CD8-positive, alpha-beta memory T cell (primary cell): ENCODE measurements at regions not wholly inside any gene's neighbourhood (a gene's known extent, or its start where the extent isn't known, plus 50 kb on each side); places are given as distances from the start of the nearest gene placed in this dataset.

ENCODE experiments used
- CTCF ChIA-PET: fragments of 350-600 bp; sonication (Branson Sonifier 250); formaldehyde crosslinking; loops from one replicate; lab custom pipeline; 2021; ENCODE audit warnings: antibody characterized with exemption; lab: Charles Lee
- POLR2A ChIA-PET: fragments of 350-600 bp; sonication (Branson Sonifier 250); formaldehyde crosslinking; loops from one replicate; lab custom pipeline; 2021; ENCODE audit warnings: antibody characterized with exemption; lab: Charles Lee
- DNase-seq, 5 donors: peaks; one replicate each; pipeline versions ENCODE4 v3.0.0 to v3.0.0-alpha.2; 2020 to 2022; ENCODE audit warnings: mixed read lengths in 1 of 5
- H3K27ac ChIP-seq: one replicate; pipeline ENCODE4 v1.7.0; 2013; ENCODE audit warnings: low read depth, mild to moderate bottlenecking, low read length, moderate library complexity
- H3K27me3 ChIP-seq: 2 replicates; pipeline ENCODE4 v1.7.0; 2013; ENCODE audit warnings: low read length, mild to moderate bottlenecking; ENCODE audit not compliant: insufficient read depth, poor library complexity, severe bottlenecking
- H3K36me3 ChIP-seq: 2 replicates; pipeline ENCODE4 v1.7.0; 2013; ENCODE audit warnings: mild to moderate bottlenecking, low read length, moderate library complexity; ENCODE audit not compliant: insufficient read depth
- H3K4me1 ChIP-seq: 2 replicates; pipeline ENCODE4 v1.7.0; 2013; ENCODE audit warnings: mild to moderate bottlenecking, low read length, moderate library complexity; ENCODE audit not compliant: insufficient read depth
- H3K4me3 ChIP-seq: 2 replicates; pipeline ENCODE4 v1.7.0; 2013; ENCODE audit warnings: mild to moderate bottlenecking, low read length
- H3K9me3 ChIP-seq: 2 replicates; pipeline ENCODE4 v1.7.0; 2013; ENCODE audit warnings: mild to moderate bottlenecking, low read length
- H3K27ac Mint-ChIP-seq, 8 donors: one replicate each; pipeline ENCODE4 v1.8.0; 2020 to 2021; ENCODE audit warnings: mixed read lengths in 8 of 8, mild to moderate bottlenecking in 6 of 8, inconsistent platforms in 3 of 8, moderate library complexity in 3 of 8
- H3K27me3 Mint-ChIP-seq, 2 donors: one replicate each; pipeline ENCODE4 v1.8.0; 2020 to 2021; ENCODE audit warnings: mixed read lengths in 2 of 2, mild to moderate bottlenecking in 1 of 2, moderate library complexity in 1 of 2
- H3K36me3 Mint-ChIP-seq, 3 donors: one replicate each; pipeline ENCODE4 v1.8.0; 2020 to 2021; ENCODE audit warnings: mixed read lengths in 3 of 3, inconsistent platforms in 1 of 3, mild to moderate bottlenecking in 1 of 3
- H3K4me1 Mint-ChIP-seq, 3 donors: one replicate each; pipeline ENCODE4 v1.8.0; 2020 to 2021; ENCODE audit warnings: mixed read lengths in 3 of 3, inconsistent platforms in 1 of 3, mild to moderate bottlenecking in 1 of 3
- H3K4me3 Mint-ChIP-seq, 7 donors: one replicate each; pipeline ENCODE4 v1.8.0; 2020 to 2021; ENCODE audit warnings: mixed read lengths in 7 of 7, mild to moderate bottlenecking in 6 of 7, moderate library complexity in 4 of 7, inconsistent platforms in 2 of 7
- H3K9me3 Mint-ChIP-seq, 5 donors: one replicate each; pipeline ENCODE4 v1.8.0; 2020 to 2022; ENCODE audit warnings: mixed read lengths in 5 of 5, mild to moderate bottlenecking in 3 of 5, moderate library complexity in 2 of 5, inconsistent platforms in 1 of 5

DNA sequence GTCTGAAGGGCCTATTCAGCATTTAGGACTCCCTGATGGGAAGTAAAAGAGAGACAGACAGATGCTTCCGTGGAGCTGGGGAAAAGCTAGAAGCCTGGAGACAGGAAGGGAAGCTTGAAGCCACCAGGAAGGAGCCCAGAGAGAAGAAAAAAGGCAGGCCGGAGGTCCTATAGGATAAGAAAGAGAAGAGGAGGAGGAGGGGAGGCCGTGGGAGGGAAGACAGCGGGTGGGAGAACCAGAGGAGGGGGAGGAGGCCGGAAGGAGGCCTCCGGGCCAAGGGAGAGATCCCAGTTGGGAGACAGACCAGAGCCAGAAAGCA lies 107.1 kb upstream of the PKDCC start:
- Histone ChIP-seq H3K4me3 (no peak overlapping the region), H3K36me3 (no peaks in the 10 kb centered on the region), H3K27ac (no peak overlapping the region), H3K9me3 (no peaks in the 10 kb centered on the region), H3K27me3 (no peaks in the 10 kb centered on the region), H3K4me1 (no peaks in the 10 kb centered on the region)
- Mint-ChIP-seq H3K27me3 (peaks cover 7 to 9% of the 10 kb centered on the region in 2 donors), H3K9me3 (no peaks in the 10 kb centered on the region), H3K4me1 (no peaks in the 10 kb centered on the region), H3K36me3 (no peaks in the 10 kb centered on the region), H3K27ac (no peak overlapping the region), H3K4me3 (no peak overlapping the region)
- POLR2A ChIA-PET: no interaction called here
- no peak for DNase-seq
- CTCF ChIA-PET: no interaction called here

DNA sequence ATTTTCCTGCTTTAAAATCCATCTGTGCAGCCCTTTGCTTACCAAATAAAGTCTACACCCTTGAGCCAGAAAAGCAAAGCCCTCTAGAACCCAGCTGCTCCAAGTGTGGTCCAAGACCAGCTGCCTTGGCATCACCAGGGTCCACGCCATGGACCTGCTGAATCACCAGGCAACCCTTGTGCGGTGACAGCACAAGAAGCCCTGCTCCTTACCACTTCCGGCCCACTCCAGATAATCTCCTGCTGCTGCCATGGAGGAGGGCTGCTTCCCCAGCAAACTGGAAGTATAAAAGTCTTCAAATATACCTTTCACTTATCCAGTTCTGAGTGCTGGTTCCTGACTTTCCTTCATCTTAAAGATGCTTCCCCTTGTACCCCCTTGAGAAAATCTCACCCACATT lies 106.0 kb upstream of the PKDCC start:
- POLR2A ChIA-PET: no interaction called here
- CTCF ChIA-PET: no interaction called here

DNA sequence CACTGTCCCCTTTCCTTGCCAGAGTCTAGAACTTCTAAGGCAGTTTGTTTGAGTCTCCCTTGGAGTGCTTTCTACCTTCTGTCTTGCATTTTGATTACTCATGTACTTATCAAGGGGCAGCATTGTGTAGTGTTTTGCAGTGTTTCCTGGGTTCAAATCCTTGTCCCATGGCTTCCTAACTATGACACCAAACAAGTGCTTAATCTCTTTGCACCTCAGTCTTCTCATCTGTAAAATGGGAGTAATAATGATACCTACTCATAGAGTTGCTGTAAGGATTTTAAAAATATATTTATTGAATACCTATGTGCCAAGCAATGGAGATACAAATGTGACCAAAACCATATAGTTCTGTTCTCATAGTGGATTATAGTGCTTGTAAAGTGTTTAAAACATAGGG lies 105.5 kb upstream of the PKDCC start:
- no peaks in the 10 kb centered on the region for H3K36me3 Mint-ChIP-seq
- ChIA-PET CTCF (no interaction called here), POLR2A (no interaction called here)
- H3K4me1 Mint-ChIP-seq: no peaks in the 10 kb centered on the region
- Histone ChIP-seq H3K27ac (no peak overlapping the region), H3K27me3 (no peaks in the 10 kb centered on the region), H3K9me3 (no peaks in the 10 kb centered on the region), H3K4me3 (no peak overlapping the region), H3K36me3 (no peaks in the 10 kb centered on the region), H3K4me1 (no peaks in the 10 kb centered on the region)
- H3K27me3 Mint-ChIP-seq: peaks cover 7 to 17% of the 10 kb centered on the region in 2 donors
- H3K9me3 Mint-ChIP-seq: no peaks in the 10 kb centered on the region
- H3K27ac Mint-ChIP-seq: no peak overlapping the region
- DNase-seq: no peak
- no peak overlapping the region for H3K4me3 Mint-ChIP-seq

More for the DNA sequence above, 106.0 kb upstream of the PKDCC start:
- no peak overlapping the region for H3K27ac ChIP-seq
- H3K9me3 Mint-ChIP-seq: no peaks in the 10 kb centered on the region
- H3K4me3 Mint-ChIP-seq: no peak overlapping the region
- H3K4me3 ChIP-seq: no peak overlapping the region
- H3K4me1 Mint-ChIP-seq: no peaks in the 10 kb centered on the region
- H3K36me3 Mint-ChIP-seq: no peaks in the 10 kb centered on the region
- no peak for DNase-seq
- H3K4me1 ChIP-seq: no peaks in the 10 kb centered on the region
- no peaks in the 10 kb centered on the region for H3K9me3 ChIP-seq
- peaks cover 7 to 15% of the 10 kb centered on the region in 2 donors for H3K27me3 Mint-ChIP-seq
- no peaks in the 10 kb centered on the region for H3K36me3 ChIP-seq
- no peak overlapping the region for H3K27ac Mint-ChIP-seq
- no peaks in the 10 kb centered on the region for H3K27me3 ChIP-seq

- Mint-ChIP-seq H3K4me3 (no peak overlapping the region), H3K4me1 (no peaks in the 10 kb centered on the region), H3K27me3 (peaks cover 8 to 25% of the 10 kb centered on the region in 2 donors), H3K27ac (no peak overlapping the region), H3K9me3 (no peaks in the 10 kb centered on the region), H3K36me3 (no peaks in the 10 kb centered on the region)
- no peaks in the 10 kb centered on the region for H3K36me3 ChIP-seq
- CTCF ChIA-PET: no interaction called here
- no peaks in the 10 kb centered on the region for H3K27me3 ChIP-seq
- H3K4me1 ChIP-seq: no peaks in the 10 kb centered on the region
- DNase-seq: no peak
- H3K9me3 ChIP-seq: no peaks in the 10 kb centered on the region
- POLR2A ChIA-PET: no interaction called here
- H3K4me3 ChIP-seq: no peak overlapping the region
- no peak overlapping the region for H3K27ac ChIP-seq
These were observed 104.7 kb upstream of the PKDCC start for GRCh38 chr2:41943159-41943558.

DNA sequence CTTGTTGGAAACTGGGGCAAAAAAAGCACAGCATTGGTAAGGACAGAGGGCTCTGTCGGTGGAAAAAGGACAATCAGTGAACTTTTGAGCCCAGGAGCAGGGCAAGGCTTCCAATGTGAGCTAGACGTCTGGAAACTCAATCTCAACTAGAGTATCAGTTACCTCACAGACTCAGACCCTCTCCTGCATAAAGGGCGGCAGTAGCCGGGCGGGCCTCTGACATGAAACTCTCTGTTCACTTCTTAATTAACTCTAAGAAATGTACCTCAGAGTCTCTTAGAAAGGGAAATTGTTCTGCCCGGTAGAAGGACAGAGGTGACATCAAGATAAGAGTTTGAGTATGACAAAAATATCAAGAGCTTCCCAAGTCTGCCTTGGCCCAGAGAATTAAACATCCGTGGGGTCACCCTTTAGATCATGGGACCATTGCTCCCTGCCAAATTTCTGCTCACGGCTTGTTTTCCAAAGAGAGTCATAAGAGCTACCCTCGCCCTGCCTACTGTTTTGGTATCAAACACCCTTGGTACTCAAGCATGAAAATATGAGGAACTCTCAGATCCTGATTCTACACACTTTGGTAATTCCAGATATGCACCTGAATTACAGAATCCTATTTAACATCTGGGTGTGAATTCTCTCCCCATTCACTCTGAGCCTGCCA lies 103.5 kb upstream of the PKDCC start:
- H3K27me3 ChIP-seq: no peaks in the 10 kb centered on the region
- no peak overlapping the region for H3K4me3 ChIP-seq
- no peaks in the 10 kb centered on the region for H3K36me3 ChIP-seq
- ChIA-PET POLR2A (no interaction called here), CTCF (no interaction called here)
- Mint-ChIP-seq H3K4me1 (no peaks in the 10 kb centered on the region), H3K27me3 (peaks cover 11 to 29% of the 10 kb centered on the region in 2 donors), H3K27ac (peak overlapping the region in 2 of 8 donors; percentile 14 to 90), H3K4me3 (no peak overlapping the region), H3K9me3 (no peaks in the 10 kb centered on the region), H3K36me3 (no peaks in the 10 kb centered on the region)
- H3K9me3 ChIP-seq: no peaks in the 10 kb centered on the region
- no peak overlapping the region for H3K27ac ChIP-seq
- DNase-seq: no peak
- no peaks in the 10 kb centered on the region for H3K4me1 ChIP-seq

DNA sequence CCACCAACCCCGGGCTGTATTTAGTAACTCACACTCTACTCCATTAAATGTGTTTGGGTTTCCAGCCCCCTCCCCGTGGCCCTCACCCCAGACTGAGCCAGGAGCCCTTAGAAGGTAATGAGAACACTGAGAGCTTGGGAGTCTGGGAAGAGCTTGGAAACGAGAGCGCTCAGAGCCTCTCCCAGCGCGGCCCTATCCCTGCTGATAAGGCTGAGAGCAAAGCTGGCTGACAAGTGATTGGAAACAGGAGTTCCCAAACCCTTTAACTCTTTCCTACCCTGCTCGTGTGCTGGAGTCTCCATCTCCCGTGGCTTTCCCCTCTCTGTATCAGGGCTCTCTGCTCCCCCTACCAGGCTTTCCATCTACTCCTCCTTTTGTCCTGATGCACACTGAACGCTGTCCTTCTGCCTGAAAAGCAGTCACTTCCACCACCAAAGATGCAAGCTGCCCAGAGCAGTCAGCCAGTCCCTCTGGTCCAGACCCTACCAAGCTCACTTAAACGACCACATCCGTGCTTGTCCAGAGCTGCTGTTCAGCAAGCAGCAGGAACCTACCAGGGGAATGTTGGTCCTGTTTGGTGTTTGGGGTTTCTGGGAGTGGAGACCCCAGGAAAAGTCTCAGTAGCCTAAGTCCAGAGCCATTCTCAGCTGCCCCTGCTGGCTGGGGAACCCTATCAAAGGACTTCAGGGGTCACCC lies 100.0 kb upstream of the PKDCC start:
- Histone ChIP-seq H3K36me3 (no peaks in the 10 kb centered on the region), H3K27me3 (no peaks in the 10 kb centered on the region), H3K9me3 (no peaks in the 10 kb centered on the region), H3K27ac (no peak overlapping the region), H3K4me1 (no peaks in the 10 kb centered on the region), H3K4me3 (no peak overlapping the region)
- no peak overlapping the region for H3K27ac Mint-ChIP-seq
- DNase-seq: no peak
- ChIA-PET CTCF (interaction anchor here (1.0 kb wide), 1 partner anchor 78 kb away, joined by 3 read pairs; no protein-coding TSS in a partner anchor), POLR2A (no interaction called here)
- no peaks in the 10 kb centered on the region for H3K9me3 Mint-ChIP-seq
- no peaks in the 10 kb centered on the region for H3K36me3 Mint-ChIP-seq
- no peak overlapping the region for H3K4me3 Mint-ChIP-seq
- H3K27me3 Mint-ChIP-seq: peaks cover 5 to 28% of the 10 kb centered on the region in 2 donors
- H3K4me1 Mint-ChIP-seq: peaks cover 0 to 6% (median 0%) of the 10 kb centered on the region in 3 donors

DNA sequence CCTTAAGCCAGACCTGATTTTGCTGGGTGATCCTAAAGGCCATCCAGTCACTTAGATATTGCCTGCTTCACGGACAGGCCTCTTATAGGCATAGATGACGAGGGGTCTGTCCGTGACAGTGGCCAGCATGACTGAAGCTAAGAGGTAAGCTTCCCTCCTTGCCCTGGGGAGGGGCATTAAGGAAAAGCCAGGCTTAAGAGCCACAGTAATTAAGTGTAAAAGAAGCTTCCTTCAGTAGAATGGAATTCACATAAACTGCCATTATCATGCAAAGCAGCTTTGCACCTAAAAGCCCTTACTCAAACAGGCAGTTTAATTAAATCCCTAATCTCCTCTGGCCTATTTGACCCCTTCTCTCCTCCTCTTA lies 99.4 kb upstream of the PKDCC start:
- H3K4me1 Mint-ChIP-seq: peaks cover under 1 to 8% (median under 1%) of the 10 kb centered on the region in 3 donors
- DNase-seq: no peak
- Histone ChIP-seq H3K27me3 (no peaks in the 10 kb centered on the region), H3K27ac (no peak overlapping the region), H3K4me1 (no peaks in the 10 kb centered on the region), H3K4me3 (no peak overlapping the region), H3K9me3 (no peaks in the 10 kb centered on the region), H3K36me3 (no peaks in the 10 kb centered on the region)
- POLR2A ChIA-PET: no interaction called here
- H3K9me3 Mint-ChIP-seq: no peaks in the 10 kb centered on the region
- peaks cover 5 to 28% of the 10 kb centered on the region in 2 donors for H3K27me3 Mint-ChIP-seq
- no peak overlapping the region for H3K27ac Mint-ChIP-seq
- CTCF ChIA-PET: interaction anchor here (1.0 kb wide), 1 partner anchor 79 kb away, joined by 3 read pairs; no protein-coding TSS in a partner anchor
- no peak overlapping the region for H3K4me3 Mint-ChIP-seq
- H3K36me3 Mint-ChIP-seq: no peaks in the 10 kb centered on the region

GRCh38 chr2:41949091-41949882 lies 98.5 kb upstream of the PKDCC start:
- Histone ChIP-seq H3K27me3 (no peaks in the 10 kb centered on the region), H3K9me3 (no peaks in the 10 kb centered on the region), H3K27ac (no peak overlapping the region), H3K4me3 (no peak overlapping the region), H3K4me1 (no peaks in the 10 kb centered on the region), H3K36me3 (no peaks in the 10 kb centered on the region)
- Mint-ChIP-seq H3K36me3 (no peaks in the 10 kb centered on the region), H3K27me3 (peaks cover 4 to 22% of the 10 kb centered on the region in 2 donors), H3K4me1 (peaks cover 4 to 16% (median 4%) of the 10 kb centered on the region in 3 donors), H3K9me3 (no peaks in the 10 kb centered on the region), H3K4me3 (no peak overlapping the region), H3K27ac (peak overlapping the region in 1 of 8 donors; percentile 84)
- CTCF ChIA-PET: interaction anchor here (1.0 kb wide), 1 partner anchor 80 kb away, joined by 3 read pairs; no protein-coding TSS in a partner anchor
- POLR2A ChIA-PET: no interaction called here
- no peak for DNase-seq
